Neural cell (in vitro differentiated cells): ENCODE measurements at regions not wholly inside any gene's neighbourhood (a gene's known extent, or its start where the extent isn't known, plus 50 kb on each side); places are given as distances from the start of the nearest gene placed in this dataset.
"Not testable (repeated sequence)": the region's sequence is repeated elsewhere in the genome, so short reads cannot be mapped to it uniquely, and the experiment has no call there.

Experiments
- H2AFZ ChIP-seq: fragments of 200-600, 300-800 bp; sonication (generic), shearing (Covaris generic); 2 replicates; pipeline ENCODE4 v1.6.0; 2014; ENCODE audit warnings: low read depth, mild to moderate bottlenecking, antibody characterized with exemption, low read length, moderate library complexity
- H3F3A ChIP-seq: fragments of 200-600 bp; shearing (Covaris generic); 2 replicates; pipeline ENCODE4 v1.6.1; 2016; ENCODE audit warnings: mild to moderate bottlenecking, moderate library complexity, mixed read lengths, antibody characterized with exemption, low read length; ENCODE audit not compliant: insufficient read depth, poor library complexity, severe bottlenecking
- H3K27ac ChIP-seq: fragments of 200-600, 300-800 bp; sonication (generic), shearing (Covaris generic); 2 replicates; pipeline ENCODE4 v1.5.1; 2014; ENCODE audit warnings: mild to moderate bottlenecking, low read length, moderate library complexity
- H3K27me3 ChIP-seq: fragments of 300-800, 200-600 bp; sonication (generic), shearing (Covaris generic); 2 replicates; pipeline ENCODE4 v1.6.0; 2014; ENCODE audit warnings: mild to moderate bottlenecking, low read depth, low read length, moderate library complexity; ENCODE audit not compliant: insufficient read depth
- H3K36me3 ChIP-seq: fragments of 300-800, 200-600 bp; sonication (generic), shearing (Covaris generic); 2 replicates; pipeline ENCODE4 v1.5.1; 2014; ENCODE audit warnings: mild to moderate bottlenecking, antibody characterized with exemption, low read length, moderate library complexity; ENCODE audit not compliant: insufficient read depth
- H3K4me2 ChIP-seq: fragments of 300-800, 200-600 bp; sonication (generic), shearing (Covaris generic); 2 replicates; pipeline ENCODE4 v1.6.0; 2014; ENCODE audit warnings: mild to moderate bottlenecking, low read length
- H3K4me3 ChIP-seq: fragments of 300-800, 200-600 bp; sonication (generic), shearing (Covaris generic); 2 replicates; pipeline ENCODE4 v1.5.1; 2014; ENCODE audit warnings: mild to moderate bottlenecking, low read length, moderate library complexity
- H3K79me2 ChIP-seq: fragments of 200-600 bp; shearing (Covaris generic); replicated peaks from 2 replicates; pipeline ENCODE4 v1.6.0; 2014; ENCODE audit warnings: mild to moderate bottlenecking, low read length, moderate library complexity; ENCODE audit not compliant: insufficient read depth
- H3K9ac ChIP-seq: fragments of 300-800, 200-600 bp; sonication (generic), shearing (Covaris generic); 2 replicates; pipeline ENCODE4 v1.6.1; 2016; ENCODE audit warnings: mild to moderate bottlenecking, low read length, mixed read lengths
- H3K9me2 ChIP-seq: fragments of 200-600 bp; shearing (Covaris generic); 2 replicates; pipeline ENCODE4 v1.6.1; 2016; ENCODE audit warnings: mild to moderate bottlenecking, low read length, mixed read lengths; ENCODE audit not compliant: insufficient read depth
- H3K9me3 ChIP-seq: fragments of 200-600, 300-800 bp; sonication (generic), shearing (Covaris generic); 2 replicates; pipeline ENCODE4 v1.6.1; 2016; ENCODE audit warnings: mild to moderate bottlenecking, mixed run types, low read length, moderate library complexity, mixed read lengths
- H4K20me1 ChIP-seq: fragments of 200-600 bp; shearing (Covaris generic); 2 replicates; pipeline ENCODE4 v1.6.1; 2016; ENCODE audit warnings: mild to moderate bottlenecking, mixed run types; ENCODE audit not compliant: insufficient read depth
- CTCF ChIP-seq: fragments of 450-650 bp; IDR thresholded peaks from 2 replicates; pipeline ENCODE4 v1.5.1; 2014; ENCODE audit warnings: antibody characterized with exemption, mild to moderate bottlenecking, moderate library complexity; ENCODE audit not compliant: poor library complexity, severe bottlenecking
- EP300 ChIP-seq: fragments of 450-650 bp; conservative IDR thresholded peaks from 2 replicates; pipeline ENCODE4 v1.6.1; 2014; ENCODE audit warnings: antibody characterized with exemption, mild to moderate bottlenecking, moderate library complexity; ENCODE audit not compliant: poor library complexity, severe bottlenecking
- EZH2 ChIP-seq: fragments of 200-600, 300-800 bp; shearing (Covaris generic), sonication (generic); IDR thresholded peaks from 2 replicates; pipeline ENCODE4 v1.6.1; 2014; ENCODE audit warnings: antibody characterized with exemption, low read length, borderline replicate concordance, mild to moderate bottlenecking; ENCODE audit not compliant: insufficient read depth, poor library complexity, severe bottlenecking
- MXI1 ChIP-seq: fragments of 450-650 bp; conservative IDR thresholded peaks from 2 replicates; pipeline ENCODE4 v1.6.1; 2014; ENCODE audit warnings: antibody characterized with exemption, mild to moderate bottlenecking; ENCODE audit not compliant: poor library complexity, severe bottlenecking
- POLR2AphosphoS5 ChIP-seq: IDR thresholded peaks from 2 replicates; pipeline ENCODE4 v1.6.1; 2012
- RAD21 ChIP-seq: fragments of 450-650 bp; conservative IDR thresholded peaks from 2 replicates; pipeline ENCODE4 v1.6.1; 2014; ENCODE audit warnings: antibody characterized with exemption, mild to moderate bottlenecking, moderate library complexity
- REST ChIP-seq: IDR thresholded peaks from 2 replicates; pipeline ENCODE4 v1.6.1; 2012; ENCODE audit warnings: borderline replicate concordance
- SMC3 ChIP-seq: fragments of 450-650 bp; conservative IDR thresholded peaks from 2 replicates; pipeline ENCODE4 v1.6.1; 2014; ENCODE audit warnings: antibody characterized with exemption, mild to moderate bottlenecking, moderate library complexity; ENCODE audit not compliant: poor library complexity
- TAF1 ChIP-seq: IDR thresholded peaks from 2 replicates; pipeline ENCODE4 v1.6.1; 2012; ENCODE audit warnings: low read depth

- Histone ChIP-seq H2AFZ (no peak overlapping the region), H4K20me1 (no peaks in the 10 kb centered on the region), H3K4me3 (no peak overlapping the region), H3K9me3 (peaks cover 46% of the 10 kb centered on the region), H3K79me2 (no peaks in the 10 kb centered on the region), H3K9ac (no peak overlapping the region), H3K9me2 (no peaks in the 10 kb centered on the region), H3K27ac (no peak overlapping the region), H3K4me2 (no peak overlapping the region), H3K36me3 (no peaks in the 10 kb centered on the region), H3K27me3 (no peaks in the 10 kb centered on the region), H3F3A (no peaks in the 10 kb centered on the region)
- TF ChIP-seq SMC3 (no peak), MXI1 (no peak), POLR2AphosphoS5 (no peak), EP300 (no peak), EZH2 (no peak)
These were observed 1526.5 kb upstream of the TPTE start for GRCh38 chr21:8994640-8995511.

- H3K36me3 ChIP-seq, H3K27me3 ChIP-seq, H3K4me3 ChIP-seq, H3K9me2 ChIP-seq, H3K4me2 ChIP-seq, H3K27ac ChIP-seq, H3F3A ChIP-seq, H2AFZ ChIP-seq, H4K20me1 ChIP-seq, H3K9ac ChIP-seq, H3K79me2 ChIP-seq: not testable (repeated sequence)
- H3K9me3 ChIP-seq: peaks cover 33% of the 10 kb centered on the region
These were observed 1524.9 kb upstream of the TPTE start for GRCh38 chr21:8996487-8996968.

GRCh38 chr21:8997011-8997440 lies 1524.4 kb upstream of the TPTE start:
- no peak overlapping the region for H3K27ac ChIP-seq
- H3K79me2 ChIP-seq: no peaks in the 10 kb centered on the region
- no peaks in the 10 kb centered on the region for H3K27me3 ChIP-seq
- H3K4me2 ChIP-seq: no peak overlapping the region
- no peaks in the 10 kb centered on the region for H3K9me2 ChIP-seq
- H2AFZ ChIP-seq: no peak overlapping the region
- H3F3A ChIP-seq: no peaks in the 10 kb centered on the region
- TF ChIP-seq REST (no peak), SMC3 (no peak), TAF1 (no peak), CTCF (no peak), MXI1 (no peak), POLR2AphosphoS5 (no peak), EZH2 (no peak), RAD21 (no peak), EP300 (no peak)
- peaks cover 28% of the 10 kb centered on the region for H3K9me3 ChIP-seq
- no peak overlapping the region for H3K9ac ChIP-seq
- no peaks in the 10 kb centered on the region for H3K36me3 ChIP-seq
- H4K20me1 ChIP-seq: no peaks in the 10 kb centered on the region
- no peak overlapping the region for H3K4me3 ChIP-seq

- not testable (repeated sequence) for H3F3A ChIP-seq, H3K79me2 ChIP-seq, H3K27ac ChIP-seq, H3K9me2 ChIP-seq, H3K36me3 ChIP-seq, H4K20me1 ChIP-seq, H3K4me3 ChIP-seq, H3K27me3 ChIP-seq, H2AFZ ChIP-seq, H3K9ac ChIP-seq, H3K4me2 ChIP-seq
- H3K9me3 ChIP-seq: peaks cover 21% of the 10 kb centered on the region
These were observed 1523.7 kb upstream of the TPTE start for GRCh38 chr21:8997443-8998390.
